Suppressor macrophage treated with lipopolysaccharide for 4 hours (primary cell): ENCODE measurements at regions not wholly inside any gene's neighbourhood (a gene's known extent, or its start where the extent isn't known, plus 50 kb on each side); places are given as distances from the start of the nearest gene placed in this dataset.
A peak's percentile ranks its signal among the peaks of the same experiment; 100 is the strongest.
"Not testable (repeated sequence)": the region's sequence is repeated elsewhere in the genome, so short reads cannot be mapped to it uniquely, and the experiment has no call there.

ENCODE experiments used
- DNase-seq: peaks from one replicate; pipeline ENCODE4 v3.0.0-alpha.2; 2020

GRCh38 chr5:159657298-159657697 is 259.0 kb upstream of the ADRA1B start:
- DNase-seq: no peak

- no peak for DNase-seq
Observed at GRCh38 chr5:159657771-159658170, 258.5 kb upstream of the ADRA1B start.

- DNase-seq: no peak
Observed at GRCh38 chr5:159658266-159658925, 257.9 kb upstream of the ADRA1B start.

DNA sequence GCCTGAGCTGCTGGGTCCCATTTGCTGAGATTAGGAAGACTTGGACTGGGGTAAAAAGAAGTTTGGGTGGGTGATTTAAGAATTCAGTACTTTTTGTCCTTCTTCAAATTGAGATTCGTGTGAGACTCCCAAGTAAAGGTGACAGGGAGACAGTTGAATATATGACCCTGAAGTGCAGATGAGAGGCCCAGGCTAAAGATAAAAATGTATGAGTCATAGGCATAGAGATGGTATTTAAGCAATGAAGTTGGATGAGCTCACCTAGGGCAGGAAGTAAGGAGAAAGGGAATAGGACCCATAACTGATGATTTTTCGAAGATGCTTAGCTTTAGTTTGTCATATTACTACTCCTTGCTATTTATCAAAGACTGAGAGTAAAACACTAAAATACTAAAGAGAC is 255.9 kb upstream of the ADRA1B start:
- no peak for DNase-seq

- no peak for DNase-seq
Observed at GRCh38 chr5:159663986-159664385, 252.3 kb upstream of the ADRA1B start.

GRCh38 chr5:159667286-159667685 is 249.0 kb upstream of the ADRA1B start:
- DNase-seq: no peak

GRCh38 chr5:159668556-159668955 is 247.7 kb upstream of the ADRA1B start:
- DNase-seq: no peak

GRCh38 chr5:159669559-159669958 is 246.7 kb upstream of the ADRA1B start:
- peak; percentile 23 for DNase-seq

DNA sequence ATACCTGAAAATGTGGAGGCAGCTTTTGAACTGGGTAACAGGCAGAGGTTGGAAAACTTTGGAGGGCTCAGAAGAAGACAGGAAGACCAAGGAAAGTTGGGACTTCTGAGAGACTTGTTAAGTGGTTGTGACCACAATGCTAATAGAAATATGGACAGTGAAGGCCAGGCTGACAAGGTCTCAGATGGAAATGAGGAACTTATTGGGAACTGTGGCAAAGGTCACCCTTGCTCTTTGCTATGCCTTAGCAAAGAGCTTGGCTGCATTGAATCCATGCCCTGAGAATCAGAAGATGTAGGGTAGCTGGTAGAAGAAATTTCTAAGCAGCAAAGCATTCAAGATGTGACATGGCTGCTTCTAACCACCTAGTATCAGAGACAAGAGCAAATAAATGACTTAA is 244.4 kb upstream of the ADRA1B start:
- DNase-seq: peak; percentile 13

GRCh38 chr5:159673538-159673937 is 242.7 kb upstream of the ADRA1B start:
- DNase-seq: no peak

- no peak for DNase-seq
Observed at GRCh38 chr5:159678657-159679392, 237.5 kb upstream of the ADRA1B start.

GRCh38 chr5:159680095-159680494 is 236.2 kb upstream of the ADRA1B start:
- no peak for DNase-seq

DNA sequence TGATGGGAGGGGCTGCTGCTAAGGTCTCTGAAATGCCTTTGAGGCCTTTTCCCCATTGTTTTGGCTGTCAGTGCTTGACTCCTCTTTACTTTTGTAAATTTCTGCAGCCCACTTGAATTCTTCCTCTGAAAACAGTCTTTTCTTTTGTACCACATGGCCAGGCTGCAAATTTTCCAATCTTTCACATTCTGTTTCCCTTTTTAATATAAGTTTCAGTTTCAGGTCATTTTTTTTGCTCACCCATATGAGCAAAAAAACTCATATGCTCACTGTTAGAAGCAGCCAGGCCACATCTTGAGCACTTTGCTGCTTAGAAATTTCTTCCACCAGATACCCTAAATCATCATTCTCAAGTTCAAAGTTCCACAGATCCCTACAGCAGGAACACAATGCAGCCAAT is 234.6 kb upstream of the ADRA1B start:
- peak; percentile 39 for DNase-seq

DNA sequence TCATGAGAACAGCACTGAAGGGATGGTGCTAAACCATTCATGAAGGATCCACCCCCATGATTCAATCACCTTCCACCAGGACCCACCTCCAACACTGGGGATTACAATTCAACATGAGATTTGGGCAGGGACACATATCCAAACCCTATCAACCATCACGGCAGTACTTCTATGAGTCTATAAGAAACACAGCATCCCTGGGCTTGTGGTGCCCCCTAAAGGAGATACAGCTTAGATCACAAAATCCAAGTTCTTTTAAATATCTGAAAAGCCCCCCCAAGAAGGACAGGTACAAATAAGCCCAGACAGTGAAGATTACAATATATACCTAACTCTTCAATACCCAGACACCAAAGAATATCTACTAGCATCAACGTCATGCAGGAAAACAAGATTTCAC is 233.7 kb upstream of the ADRA1B start:
- DNase-seq: no peak

DNA sequence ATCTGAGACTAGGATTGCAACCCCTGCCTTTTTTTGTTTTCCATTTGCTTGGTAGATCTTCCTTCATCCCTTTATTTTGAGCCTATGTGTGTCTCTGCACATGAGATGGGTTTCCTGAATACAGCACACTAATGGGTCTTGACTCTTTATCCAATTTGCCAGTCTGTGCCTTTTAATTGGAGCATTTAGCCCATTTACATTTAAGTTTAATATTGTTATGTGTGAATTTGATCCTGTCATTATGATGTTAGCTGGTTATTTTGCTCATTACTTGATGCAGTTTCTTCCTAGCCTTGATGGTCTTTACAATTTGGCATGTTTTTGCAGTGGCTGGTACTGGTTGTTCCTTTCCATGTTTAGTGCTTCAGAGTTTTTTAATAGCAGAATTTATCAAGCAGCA is 228.4 kb upstream of the ADRA1B start:
- not testable (repeated sequence) for DNase-seq

- no peak for DNase-seq
Observed at GRCh38 chr5:159695741-159696294, 220.5 kb upstream of the ADRA1B start.

- DNase-seq: no peak
Observed at GRCh38 chr5:159697530-159697929, 218.8 kb upstream of the ADRA1B start.

- DNase-seq: no peak
Observed at GRCh38 chr5:159698322-159698721, 218.0 kb upstream of the ADRA1B start.

DNA sequence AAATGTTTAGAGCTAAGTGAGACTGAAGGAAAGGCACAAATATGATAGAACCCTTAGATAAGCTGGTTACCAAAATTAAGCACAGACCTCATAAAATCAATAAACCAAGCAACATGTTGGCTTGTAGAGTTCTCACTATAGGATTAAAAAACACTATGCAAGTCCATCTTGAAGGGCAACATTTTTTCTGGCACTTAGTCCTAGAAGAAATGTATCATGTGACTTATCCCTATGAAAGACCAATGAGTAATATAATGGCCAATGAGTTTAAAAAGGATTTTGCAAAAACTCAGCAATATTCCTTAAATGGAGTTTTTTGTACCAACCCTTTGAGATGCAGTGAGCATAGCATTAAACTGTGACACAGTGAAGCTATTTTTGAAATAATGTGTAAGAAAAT is 216.3 kb upstream of the ADRA1B start:
- no peak for DNase-seq

DNA sequence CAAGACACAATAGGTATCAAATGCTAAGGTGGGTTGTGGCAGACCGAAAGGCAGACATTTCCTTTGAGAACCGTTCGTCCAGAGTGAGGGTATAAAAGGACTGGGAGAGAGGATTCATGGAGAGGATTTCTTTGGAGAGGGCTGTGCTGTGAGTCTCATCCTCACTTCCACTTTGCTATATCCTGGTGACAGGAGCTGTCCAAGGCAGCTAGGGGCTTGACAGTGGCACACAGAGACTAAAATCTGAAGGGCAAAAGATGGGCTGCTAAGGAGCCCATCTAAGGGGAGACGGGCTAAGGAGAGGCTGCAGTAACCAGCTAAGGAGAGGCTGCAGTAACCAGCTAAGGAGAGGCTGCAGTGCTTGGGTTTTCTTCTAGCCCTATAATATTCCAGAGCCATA is 214.0 kb upstream of the ADRA1B start:
- DNase-seq: no peak

DNA sequence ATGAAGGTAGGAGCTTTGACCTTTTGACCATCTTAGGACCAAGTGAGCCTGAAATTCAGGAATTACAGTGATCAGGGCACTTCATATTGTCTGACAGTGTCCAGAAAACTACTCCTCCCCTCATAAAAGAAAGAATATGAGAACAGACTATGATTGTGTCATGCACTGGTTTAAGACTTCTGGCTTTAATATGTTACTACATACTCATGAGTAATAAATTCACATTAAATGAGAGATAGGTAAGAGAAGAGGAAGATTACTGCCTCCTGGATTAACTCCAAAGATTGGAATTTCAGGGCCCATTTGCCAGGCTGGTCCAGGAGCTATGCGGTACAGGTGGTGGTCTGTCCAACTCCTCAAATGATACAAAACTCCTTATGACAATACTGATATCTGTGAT is 213.5 kb upstream of the ADRA1B start:
- no peak for DNase-seq

GRCh38 chr5:159704160-159704559 is 212.1 kb upstream of the ADRA1B start:
- DNase-seq: no peak

GRCh38 chr5:159705948-159706347 is 210.3 kb upstream of the ADRA1B start:
- no peak for DNase-seq

GRCh38 chr5:159708090-159708489 is 208.2 kb upstream of the ADRA1B start:
- DNase-seq: no peak

DNA sequence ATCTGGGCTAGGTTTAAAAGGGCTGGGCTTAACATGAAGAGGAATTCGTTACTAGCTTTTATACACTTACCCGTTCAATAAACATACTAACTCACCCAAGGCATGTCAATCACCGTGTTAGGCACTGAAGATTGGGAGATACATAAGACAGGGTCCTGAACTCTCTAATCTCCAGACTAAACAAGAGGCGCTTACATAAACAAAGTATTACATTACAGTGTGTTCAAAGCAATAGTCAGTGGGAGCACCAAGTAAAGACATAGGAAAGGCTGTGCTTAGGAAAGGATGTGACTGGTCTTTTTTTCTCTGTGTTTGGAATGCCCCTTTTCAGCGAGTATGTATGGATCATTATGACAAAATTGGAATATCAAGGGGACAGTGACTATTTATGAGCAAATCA is 203.6 kb upstream of the ADRA1B start:
- DNase-seq: no peak
